ENCODE measurements at regions not wholly inside any gene's neighbourhood (a gene's known extent, or its start where the extent isn't known, plus 50 kb on each side); places are given as distances from the start of the nearest gene placed in this dataset.

DNA sequence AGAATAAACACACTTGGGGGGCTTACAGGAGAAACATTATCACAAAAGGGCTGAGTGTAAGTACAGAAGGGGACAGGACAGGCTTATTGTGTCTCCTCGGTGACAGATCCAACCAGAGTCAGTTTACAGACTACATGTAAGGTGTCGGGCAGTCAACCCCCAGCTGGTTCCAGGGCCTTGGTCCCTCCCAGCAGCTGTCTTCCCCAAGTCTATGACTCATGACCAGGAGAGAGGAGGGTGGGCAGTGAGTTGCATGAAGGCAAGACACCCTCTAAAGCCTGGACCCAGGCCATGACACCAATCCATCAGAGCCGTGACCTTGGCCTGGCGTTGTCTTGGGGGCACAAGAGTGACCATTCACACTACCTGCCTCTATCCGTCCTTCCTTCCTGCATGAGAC, 276.2 kb upstream of the CCL2 start:
- TF ChIP-seq, protein P1, sequence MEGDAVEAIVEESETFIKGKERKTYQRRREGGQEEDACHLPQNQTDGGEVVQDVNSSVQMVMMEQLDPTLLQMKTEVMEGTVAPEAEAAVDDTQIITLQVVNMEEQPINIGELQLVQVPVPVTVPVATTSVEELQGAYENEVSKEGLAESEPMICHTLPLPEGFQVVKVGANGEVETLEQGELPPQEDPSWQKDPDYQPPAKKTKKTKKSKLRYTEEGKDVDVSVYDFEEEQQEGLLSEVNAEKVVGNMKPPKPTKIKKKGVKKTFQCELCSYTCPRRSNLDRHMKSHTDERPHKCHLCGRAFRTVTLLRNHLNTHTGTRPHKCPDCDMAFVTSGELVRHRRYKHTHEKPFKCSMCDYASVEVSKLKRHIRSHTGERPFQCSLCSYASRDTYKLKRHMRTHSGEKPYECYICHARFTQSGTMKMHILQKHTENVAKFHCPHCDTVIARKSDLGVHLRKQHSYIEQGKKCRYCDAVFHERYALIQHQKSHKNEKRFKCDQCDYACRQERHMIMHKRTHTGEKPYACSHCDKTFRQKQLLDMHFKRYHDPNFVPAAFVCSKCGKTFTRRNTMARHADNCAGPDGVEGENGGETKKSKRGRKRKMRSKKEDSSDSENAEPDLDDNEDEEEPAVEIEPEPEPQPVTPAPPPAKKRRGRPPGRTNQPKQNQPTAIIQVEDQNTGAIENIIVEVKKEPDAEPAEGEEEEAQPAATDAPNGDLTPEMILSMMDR (IDR thresholded peaks at IDR 0.05): no peak
- no peak for TF ChIP-seq EZH2 (IDR thresholded peaks at IDR 0.05; ENCODE audit: borderline replicate concordance, insufficient read depth, low read depth, low read length, poor library complexity, severe bottlenecking)
